Mesenteric fat pad (tissue), 1 donor: ENCODE measurements at regions not wholly inside any gene's neighbourhood (a gene's known extent, or its start where the extent isn't known, plus 50 kb on each side); places are given as distances from the start of the nearest gene placed in this dataset.

Experiments used
- DNase-seq: peaks from one replicate; pipeline ENCODE4 v3.0.0-alpha.2; 2020; ENCODE audit warnings: low spot score
- donor health status: DM: yes; HTN: yes; CAD: no.

GRCh38 chr2:3065928-3066327, 311.7 kb downstream of the EIPR1 start:
- DNase-seq: no peak

DNA sequence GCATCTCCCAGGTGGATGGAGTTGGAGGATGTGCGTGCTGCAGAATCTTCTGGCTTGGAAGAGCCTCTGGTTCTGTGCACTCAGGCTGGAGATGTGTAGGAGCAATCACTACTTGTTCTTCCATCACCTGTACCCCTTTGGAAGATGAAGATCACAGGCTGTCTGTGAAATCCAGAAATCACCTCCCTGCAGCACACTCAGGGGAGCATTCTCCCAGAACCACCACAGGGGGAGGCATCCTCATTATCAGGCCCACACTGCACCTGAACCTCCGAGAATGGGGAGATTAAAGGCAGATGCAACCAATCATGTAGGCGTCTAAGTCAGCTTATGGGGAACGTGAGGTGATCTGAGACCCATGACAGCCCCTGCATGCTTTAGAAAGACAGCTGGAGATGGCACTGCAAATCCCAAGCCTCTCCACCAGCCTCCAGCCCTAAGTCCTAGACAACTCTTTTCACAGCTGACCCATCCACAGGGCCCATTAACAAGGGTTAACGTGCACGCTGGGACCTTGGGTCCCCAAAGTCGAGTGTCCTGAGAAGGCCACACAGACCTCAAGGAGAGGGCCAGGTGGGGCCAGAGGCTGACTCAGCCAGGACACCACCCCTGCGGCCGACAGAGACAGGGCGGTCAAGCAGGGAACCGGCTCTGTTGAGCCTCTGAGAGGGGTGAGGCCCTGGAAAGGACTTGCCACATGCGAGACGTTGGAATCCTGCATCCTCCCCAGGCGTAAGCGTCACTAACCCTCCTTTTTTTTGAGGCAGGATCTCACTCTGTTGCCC, 314.9 kb downstream of the EIPR1 start:
- no peak for DNase-seq

- DNase-seq: no peak
These were observed 317.6 kb downstream of the EIPR1 start for GRCh38 chr2:3060049-3060448.

GRCh38 chr2:3059141-3059925, 318.3 kb downstream of the EIPR1 start:
- DNase-seq: no peak

DNA sequence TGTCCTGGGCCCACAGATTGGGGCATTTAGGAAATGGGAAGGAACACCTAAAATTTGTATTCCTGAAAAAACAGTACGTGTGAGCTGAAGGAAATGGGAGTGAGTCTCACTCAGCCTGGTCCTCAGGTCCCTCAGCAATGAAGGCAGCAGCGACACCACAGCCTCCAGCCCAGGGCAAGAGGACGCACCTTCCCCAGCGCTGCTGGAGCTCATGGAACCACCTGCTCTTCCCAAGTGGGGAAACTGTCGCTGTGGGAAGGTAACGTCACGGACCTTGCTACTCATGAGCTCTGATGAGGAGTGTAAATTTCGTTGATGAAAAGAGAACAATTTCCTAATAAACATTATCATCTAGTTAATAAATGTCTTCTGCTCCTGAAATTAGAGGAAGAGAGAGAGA, 323.6 kb downstream of the EIPR1 start:
- no peak for DNase-seq

GRCh38 chr2:3051266-3051665, 326.4 kb downstream of the EIPR1 start:
- DNase-seq: peak; percentile 64

GRCh38 chr2:3046170-3046865, 331.3 kb downstream of the EIPR1 start:
- DNase-seq: peak; percentile 86

DNA sequence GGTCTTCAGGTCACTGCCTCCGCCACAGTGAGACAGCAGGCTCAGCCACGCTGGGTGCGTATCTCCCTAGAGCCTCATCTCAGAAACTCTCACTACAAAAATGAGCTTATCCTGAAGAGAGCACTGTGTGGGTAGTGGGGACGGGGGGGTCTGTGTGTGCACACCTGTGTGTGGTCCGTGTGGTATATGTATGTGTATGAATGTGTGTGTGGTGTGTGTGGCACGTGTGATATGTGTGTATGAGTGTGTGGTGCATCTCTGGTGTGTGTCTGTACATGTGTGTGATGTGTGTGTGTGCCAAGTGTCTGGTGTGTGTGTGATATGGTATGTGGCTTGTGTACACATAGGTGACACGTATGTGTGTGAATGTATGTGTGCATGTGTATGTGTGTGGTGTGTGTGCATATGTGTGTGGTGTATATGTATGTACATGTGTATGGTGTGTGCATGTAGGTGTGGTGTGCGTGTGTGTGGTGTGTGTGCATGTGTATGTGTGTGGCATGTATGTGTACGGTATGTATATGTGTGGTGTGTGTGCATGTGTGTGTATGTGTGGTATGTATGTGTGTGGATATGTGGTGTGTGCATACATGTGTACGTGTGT, 332.2 kb downstream of the EIPR1 start:
- DNase-seq: peak; percentile 71

DNA sequence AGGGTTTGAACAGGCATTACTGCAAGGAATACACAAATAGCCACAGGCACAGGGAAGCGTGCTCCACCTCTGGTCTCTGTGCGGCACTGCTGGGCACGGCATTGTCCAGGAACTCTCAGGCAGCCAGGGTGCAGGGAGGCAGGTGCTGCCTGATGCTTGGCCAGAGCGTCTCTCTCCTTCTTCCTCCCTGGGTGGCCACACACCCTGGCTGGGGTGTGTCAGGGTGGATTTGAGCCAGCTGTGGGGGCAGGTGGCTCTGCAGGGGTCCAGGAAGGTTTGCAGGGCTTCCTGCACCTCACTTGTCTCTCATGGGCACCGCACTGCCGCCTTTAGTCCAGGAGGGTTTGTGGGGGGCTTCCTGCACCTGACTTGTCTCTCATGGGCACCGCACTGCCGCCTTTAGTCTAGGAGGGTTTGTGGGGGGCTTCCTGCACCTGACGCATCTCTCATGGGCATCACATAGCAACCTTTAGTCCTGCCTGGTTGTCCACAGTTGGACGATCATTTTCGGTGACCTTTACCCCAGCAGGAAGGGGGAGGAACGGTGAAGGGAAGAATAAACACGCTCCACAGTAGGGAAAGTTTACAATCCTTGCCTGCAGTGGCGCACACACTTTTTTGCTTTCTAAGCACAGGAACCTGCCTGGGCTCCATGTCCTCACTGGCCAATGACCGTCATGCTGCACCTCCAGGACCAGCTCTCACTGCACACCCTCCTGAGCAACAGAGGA, 332.9 kb downstream of the EIPR1 start:
- DNase-seq: peak; percentile 55

DNA sequence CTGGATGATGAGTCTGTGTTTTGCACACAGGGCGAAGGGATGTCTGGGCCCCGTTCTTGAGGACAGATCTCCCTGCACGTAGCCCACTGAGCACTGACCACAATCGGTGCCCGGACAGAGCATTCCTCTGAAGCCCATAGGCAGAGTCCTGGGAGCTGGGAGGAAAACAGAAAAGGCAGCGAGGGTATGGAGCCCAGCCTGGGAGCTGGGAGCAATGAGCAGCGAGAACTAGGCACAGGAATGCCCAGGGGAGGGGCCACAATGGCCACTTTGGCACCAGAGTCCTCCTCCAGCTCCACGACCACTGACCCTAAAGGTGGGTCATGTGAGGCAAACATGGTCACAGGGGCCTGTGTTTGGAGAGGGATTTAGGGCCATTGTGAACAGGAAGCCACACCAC, 333.9 kb downstream of the EIPR1 start:
- peak; percentile 51 for DNase-seq

- DNase-seq: peak; percentile 76
These were observed 334.7 kb downstream of the EIPR1 start for GRCh38 chr2:3042601-3043585.

GRCh38 chr2:3041841-3042600, 335.6 kb downstream of the EIPR1 start:
- peak; percentile 83 for DNase-seq

- DNase-seq: peak; percentile 74
These were observed 336.4 kb downstream of the EIPR1 start for GRCh38 chr2:3041246-3041645.

DNA sequence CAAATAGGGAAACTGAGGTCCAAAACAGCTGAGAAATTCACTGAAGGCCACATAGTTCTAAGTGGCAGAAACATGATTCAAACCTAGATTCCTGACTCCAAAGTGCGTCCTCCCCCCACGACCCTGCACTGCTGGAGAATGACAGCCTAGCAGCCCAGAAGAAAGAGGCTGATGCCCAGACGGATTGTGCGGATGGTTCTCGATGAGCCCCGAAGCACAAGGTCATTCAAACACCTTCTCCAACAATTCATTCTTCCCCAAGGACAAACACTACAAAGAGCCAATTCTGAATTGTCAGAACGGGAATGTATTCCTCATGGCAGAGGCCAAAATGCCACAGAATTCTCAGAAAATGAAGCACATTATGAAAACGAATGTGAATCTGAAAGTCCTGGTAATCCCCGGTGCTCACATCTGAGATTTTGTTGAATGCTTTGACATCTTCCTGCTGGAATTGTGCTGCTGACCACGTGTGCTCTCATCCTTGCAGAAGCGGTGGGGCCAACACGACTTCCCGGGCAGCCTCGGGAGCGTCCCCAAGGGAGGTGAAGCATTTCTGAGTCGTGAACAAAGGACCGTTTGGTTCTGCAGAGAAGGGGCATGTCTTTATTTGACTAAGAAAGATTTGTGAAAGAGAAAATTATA, 337.0 kb downstream of the EIPR1 start:
- peak; percentile 71 for DNase-seq

GRCh38 chr2:3040066-3040428, 337.6 kb downstream of the EIPR1 start:
- peak; percentile 30 for DNase-seq

DNA sequence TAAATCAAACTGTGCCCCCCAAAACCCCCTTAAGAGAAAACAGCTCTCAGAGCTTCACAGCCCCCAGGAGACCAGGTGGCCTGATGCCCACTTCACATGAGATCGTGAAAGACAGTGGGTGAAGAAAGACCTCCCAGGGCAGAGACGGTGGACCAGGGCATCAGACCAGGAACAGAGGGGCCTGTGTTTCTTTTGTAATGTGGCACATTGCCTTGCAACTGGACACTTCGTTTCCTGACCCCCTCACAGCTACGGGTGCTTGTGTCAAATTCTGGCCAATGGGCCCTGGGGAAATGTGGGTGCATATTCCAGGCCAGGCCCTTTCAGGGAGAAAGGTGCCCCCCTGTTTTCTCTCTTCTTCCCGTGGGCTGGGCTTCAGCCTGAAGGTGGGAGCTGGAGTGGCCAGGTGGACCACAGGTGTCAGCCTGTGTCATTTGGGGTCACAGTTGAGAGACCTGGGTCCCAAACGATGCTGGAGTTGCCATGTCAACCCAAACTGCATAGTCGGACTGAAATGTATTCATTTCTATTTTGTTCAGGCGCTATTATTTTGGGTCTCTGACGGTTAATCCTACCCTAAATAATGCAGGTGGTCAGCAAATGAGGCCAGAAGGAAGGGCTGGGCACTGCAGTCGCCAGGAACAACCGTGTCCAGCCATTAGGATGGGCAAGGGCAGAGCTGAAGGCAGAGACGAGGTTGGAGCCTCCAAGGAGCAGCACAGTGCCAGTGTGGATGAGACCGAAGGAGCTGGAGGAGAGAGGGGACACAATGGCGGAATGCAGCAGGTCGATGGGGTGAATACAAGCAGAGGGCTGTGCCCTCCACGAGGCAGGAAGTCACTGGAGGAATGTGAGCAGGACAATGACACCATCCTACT, 338.2 kb downstream of the EIPR1 start:
- DNase-seq: peak; percentile 67

GRCh38 chr2:3038636-3039035, 339.0 kb downstream of the EIPR1 start:
- DNase-seq: peak; percentile 57
